SK-N-SH (cell line): ENCODE measurements at regions not wholly inside any gene's neighbourhood (a gene's known extent, or its start where the extent isn't known, plus 50 kb on each side); places are given as distances from the start of the nearest gene placed in this dataset.

Experiments used
- CTCF ChIA-PET: fragments of 300-600, 350-600 bp; formaldehyde crosslinking; extraction: SDS; loops from one replicate; lab custom pipeline; 2021; lab: Yijun Ruan, JAX
- POLR2A ChIA-PET: fragments of 350-600 bp; sonication (Branson Sonifier 250); formaldehyde crosslinking; extraction: SDS; loops from one replicate; lab custom pipeline; 2020; ENCODE audit warnings: antibody characterized with exemption, inconsistent platforms; lab: Yijun Ruan, JAX
- DNase-seq: peaks from one replicate; pipeline ENCODE4 v3.0.0; 2012
- H2AFZ ChIP-seq: fragments of 200-600 bp; sonication (generic); 2 replicates; pipeline ENCODE4 v1.8.1; 2016; ENCODE audit warnings: antibody characterized with exemption, mild to moderate bottlenecking, low read depth
- H3F3A ChIP-seq: fragments of 200-600 bp; sonication (generic); replicated peaks from 2 replicates; pipeline ENCODE3; 2016; ENCODE audit warnings: antibody characterized with exemption, mild to moderate bottlenecking; ENCODE audit not compliant: insufficient read depth
- H3K27ac ChIP-seq, 2 experiments: fragments of 200-500 bp in 1 of 2; fragments of 200-600 bp in 1 of 2; sonication (Bioruptor generic) in 1 of 2; sonication (generic), shearing (Covaris generic) in 1 of 2; 2 replicates each; pipeline versions ENCODE4 v1.5.1 to v1.6.1; 2014 to 2016; ENCODE audit warnings: low read depth in 2 of 2, inconsistent platforms in 1 of 2, low read length in 1 of 2, mild to moderate bottlenecking in 1 of 2, mixed read lengths in 1 of 2
- H3K27me3 ChIP-seq: fragments of 200-600 bp; sonication (generic), shearing (Covaris generic); 2 replicates; pipeline ENCODE4 v1.6.1; 2016; ENCODE audit warnings: mixed run types; ENCODE audit not compliant: insufficient read depth
- H3K36me3 ChIP-seq, 2 experiments: fragments of 200-500 bp in 1 of 2; fragments of 200-600 bp in 1 of 2; sonication (Bioruptor generic) in 1 of 2; sonication (generic) in 1 of 2; replicated peaks in 1 of 2; 2 replicates each; pipeline versions ENCODE3 to v1.5.1; 2014 to 2016; ENCODE audit warnings: low read length in 1 of 2, mild to moderate bottlenecking in 1 of 2; ENCODE audit not compliant: insufficient read depth in 2 of 2, control insufficient read depth in 1 of 2
- H3K4me1 ChIP-seq, 2 experiments: fragments of 200-500 bp in 1 of 2; fragments of 200-600 bp in 1 of 2; sonication (Bioruptor generic) in 1 of 2; sonication (generic), shearing (Covaris generic) in 1 of 2; 2 replicates each; pipeline versions ENCODE4 v1.5.1 to v1.6.1; 2014 to 2016; ENCODE audit warnings: low read depth in 1 of 2, low read length in 1 of 2, mixed run types in 1 of 2; ENCODE audit not compliant: insufficient read depth in 2 of 2, control insufficient read depth in 1 of 2
- H3K4me2 ChIP-seq: fragments of 200-600 bp; sonication (generic), shearing (Covaris generic); 2 replicates; pipeline ENCODE4 v1.6.1; 2017; ENCODE audit warnings: mixed run types
- H3K4me3 ChIP-seq, 2 experiments: fragments of 200-500 bp in 1 of 2; fragments of 200-600 bp in 1 of 2; sonication (Bioruptor generic) in 1 of 2; sonication (generic), shearing (Covaris generic) in 1 of 2; 2 replicates each; pipeline versions ENCODE4 v1.5.1 to v1.8.1; 2014 to 2016; ENCODE audit warnings: low read depth in 2 of 2, inconsistent platforms in 1 of 2, low read length in 1 of 2, mild to moderate bottlenecking in 1 of 2, mixed read lengths in 1 of 2, moderate library complexity in 1 of 2
- H3K79me2 ChIP-seq: fragments of 200-600 bp; sonication (generic); 2 replicates; pipeline ENCODE4 v1.8.1; 2017; ENCODE audit warnings: mild to moderate bottlenecking; ENCODE audit not compliant: insufficient read depth
- H3K9ac ChIP-seq: fragments of 200-600 bp; sonication (generic); 2 replicates; pipeline ENCODE4 v1.6.1; 2017; ENCODE audit warnings: mixed run types
- H3K9me2 ChIP-seq: fragments of 200-600 bp; sonication (generic); 2 replicates; pipeline ENCODE4 v1.6.1; 2017; ENCODE audit warnings: mixed run types
- H3K9me3 ChIP-seq: fragments of 200-600 bp; sonication (generic); 2 replicates; pipeline ENCODE4 v1.6.1; 2017; ENCODE audit warnings: mixed run types, mild to moderate bottlenecking, moderate library complexity
- H4K20me1 ChIP-seq: fragments of 200-600 bp; sonication (generic); 2 replicates; pipeline ENCODE4 v1.6.1; 2017; ENCODE audit warnings: mild to moderate bottlenecking, mixed run types; ENCODE audit not compliant: insufficient read depth
- CHD2 ChIP-seq: fragments of 150-350 bp; IDR thresholded peaks from 2 replicates; pipeline ENCODE4 v1.6.1; 2018; ENCODE audit warnings: low read length; ENCODE audit not compliant: partially characterized antibody
- GATA2 ChIP-seq: sonication (generic); formaldehyde crosslinking; IDR thresholded peaks from 2 replicates; pipeline ENCODE4 v1.5.0; 2020; ENCODE audit warnings: mild to moderate bottlenecking, missing genetic modification reagents
- RAD21 ChIP-seq: IDR thresholded peaks from 2 replicates; pipeline ENCODE4 v1.6.1; 2012; ENCODE audit warnings: mild to moderate bottlenecking, low read length
- RCOR1 ChIP-seq: fragments of 150-350 bp; IDR thresholded peaks from 2 replicates; pipeline ENCODE4 v1.6.1; 2017; ENCODE audit warnings: antibody characterized with exemption, low read length
- TAF1 ChIP-seq: IDR thresholded peaks from 2 replicates; pipeline ENCODE4 v1.6.1; 2012; ENCODE audit warnings: low read depth, mild to moderate bottlenecking, low read length, moderate library complexity, borderline replicate concordance
- WGBS: methylation state at CpG from one replicate; pipeline ENCODE4 v1.1.6; 2017; ENCODE audit warnings: low lambda C conversion rate; 5-methylcytosine and 5-hydroxymethylcytosine counted together
- TF ChIP-seq, protein P1 (sequence below): fragments of 200-600 bp; sonication (generic); IDR thresholded peaks from 2 replicates; pipeline ENCODE4 v1.6.1; 2017; ENCODE audit warnings: antibody characterized with exemption, mild to moderate bottlenecking, moderate library complexity
- TF ChIP-seq, protein P2 (sequence below): IDR thresholded peaks from 2 replicates; pipeline ENCODE4 v1.4.0; 2012; ENCODE audit warnings: low read depth

DNA sequence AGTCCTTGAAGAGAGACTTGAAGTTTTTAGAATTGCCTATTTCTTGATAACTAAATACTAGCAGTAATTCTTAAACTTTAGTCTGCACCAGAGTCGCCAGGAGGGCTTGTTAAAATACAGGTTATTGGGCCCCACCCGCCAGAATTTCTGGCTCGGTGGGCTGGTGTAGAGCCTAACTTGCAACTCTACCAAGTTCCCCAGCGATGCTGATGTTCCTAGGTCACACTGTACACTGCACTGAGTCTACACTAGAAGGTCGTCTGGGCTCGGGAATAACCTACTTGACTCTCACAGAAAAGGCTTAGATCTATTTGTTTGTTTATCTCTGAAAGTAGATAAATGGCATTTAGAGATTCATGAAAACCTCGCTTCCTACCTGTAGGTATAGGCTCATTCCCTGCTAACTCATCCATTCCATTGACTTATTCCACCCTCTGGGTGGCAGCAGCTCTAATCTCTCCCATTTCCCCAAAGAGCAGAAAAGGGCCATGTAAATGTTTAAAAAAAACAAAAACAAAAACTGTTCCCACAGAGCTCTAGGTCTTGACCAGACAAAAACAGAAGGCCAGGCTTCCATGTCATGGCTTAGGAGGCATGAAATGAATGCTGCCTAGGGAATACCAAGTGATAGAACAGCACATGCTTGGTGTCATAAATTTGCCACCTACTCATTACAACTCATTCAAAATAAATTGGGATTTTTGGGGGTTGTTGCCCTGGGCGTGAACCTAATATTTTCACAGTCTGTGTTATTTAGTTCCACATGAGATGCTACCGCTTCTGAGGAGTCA lies 292.1 kb downstream of the ADGB start:
- DNase-seq: no peak
- Histone ChIP-seq H3K4me1 (0 out of 4 replicates have a peak, but pooled peaks cover 0 to 14% of the 10 kb centered on the region in 2 experiments), H3K9me3 (no peaks in the 10 kb centered on the region), H3K27me3 (no peaks in the 10 kb centered on the region), H3K36me3 (no peaks in the 10 kb centered on the region), H3K9ac (no peak overlapping the region)
- WGBS: 85% methylated on average over 9 of the region's 9 CpGs
- POLR2A ChIA-PET: no interaction called here
- TF ChIP-seq RAD21 (peak; percentile 3; the same call in 1 of the 2 replicates), RCOR1 (no peak)
- TF ChIP-seq, protein P1, sequence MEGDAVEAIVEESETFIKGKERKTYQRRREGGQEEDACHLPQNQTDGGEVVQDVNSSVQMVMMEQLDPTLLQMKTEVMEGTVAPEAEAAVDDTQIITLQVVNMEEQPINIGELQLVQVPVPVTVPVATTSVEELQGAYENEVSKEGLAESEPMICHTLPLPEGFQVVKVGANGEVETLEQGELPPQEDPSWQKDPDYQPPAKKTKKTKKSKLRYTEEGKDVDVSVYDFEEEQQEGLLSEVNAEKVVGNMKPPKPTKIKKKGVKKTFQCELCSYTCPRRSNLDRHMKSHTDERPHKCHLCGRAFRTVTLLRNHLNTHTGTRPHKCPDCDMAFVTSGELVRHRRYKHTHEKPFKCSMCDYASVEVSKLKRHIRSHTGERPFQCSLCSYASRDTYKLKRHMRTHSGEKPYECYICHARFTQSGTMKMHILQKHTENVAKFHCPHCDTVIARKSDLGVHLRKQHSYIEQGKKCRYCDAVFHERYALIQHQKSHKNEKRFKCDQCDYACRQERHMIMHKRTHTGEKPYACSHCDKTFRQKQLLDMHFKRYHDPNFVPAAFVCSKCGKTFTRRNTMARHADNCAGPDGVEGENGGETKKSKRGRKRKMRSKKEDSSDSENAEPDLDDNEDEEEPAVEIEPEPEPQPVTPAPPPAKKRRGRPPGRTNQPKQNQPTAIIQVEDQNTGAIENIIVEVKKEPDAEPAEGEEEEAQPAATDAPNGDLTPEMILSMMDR: peak; percentile 7; the same call in 1 of the 2 replicates
- TF ChIP-seq, all 33 proteins: peak for 2
- Histone ChIP-seq H3K79me2 (no peaks in the 10 kb centered on the region), H3K27ac (no peak overlapping the region), H3F3A (peaks cover 17% of the 10 kb centered on the region), H3K9me2 (no peaks in the 10 kb centered on the region), H2AFZ (no peak overlapping the region), H4K20me1 (no peaks in the 10 kb centered on the region), H3K4me2 (no peak overlapping the region), H3K4me3 (no peak overlapping the region)
- CTCF ChIA-PET: interaction anchor here (0.9 to 1.4 kb wide), 2 partner anchors 14 to 16 kb away, joined by 3 read pairs; no protein-coding TSS in a partner anchor

DNA sequence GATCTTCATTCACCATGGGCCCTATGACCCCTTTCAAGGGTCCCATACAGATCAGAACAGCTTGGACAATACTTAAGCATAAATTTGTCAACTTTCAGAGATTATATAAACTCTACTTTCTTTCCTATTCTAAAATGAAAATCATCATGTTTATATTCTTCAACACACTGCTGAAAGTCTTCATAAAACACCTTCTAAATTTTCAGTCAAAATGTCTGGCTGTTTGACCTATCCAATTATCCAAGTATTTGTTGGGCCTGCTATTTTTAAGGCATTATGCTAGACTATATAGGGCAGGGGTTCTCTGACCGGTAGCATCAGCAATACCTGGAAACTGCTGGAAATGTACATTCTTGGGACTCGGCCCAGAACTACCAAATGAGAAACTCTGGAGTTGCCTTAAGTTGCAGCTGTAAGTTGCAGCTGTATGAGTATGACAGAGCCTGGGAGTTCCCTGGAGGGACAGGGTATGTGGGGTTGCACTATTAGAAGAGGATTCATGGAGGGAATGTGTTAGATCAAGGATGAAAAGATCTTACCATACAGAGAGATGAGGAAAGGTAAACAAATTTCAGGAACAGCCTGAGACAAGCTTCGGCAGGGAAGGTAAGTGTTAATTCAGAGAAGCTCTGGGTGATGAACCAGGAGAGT lies 293.0 kb downstream of the ADGB start:
- 0 out of 4 replicates have a peak, but pooled peaks cover 0 to 14% of the 10 kb centered on the region in 2 experiments for H3K4me1 ChIP-seq
- TF ChIP-seq, protein P2, sequence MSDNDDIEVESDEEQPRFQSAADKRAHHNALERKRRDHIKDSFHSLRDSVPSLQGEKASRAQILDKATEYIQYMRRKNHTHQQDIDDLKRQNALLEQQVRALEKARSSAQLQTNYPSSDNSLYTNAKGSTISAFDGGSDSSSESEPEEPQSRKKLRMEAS: 0 out of 2 replicates have a peak, but pooled peaks have one; percentile 4
- TF ChIP-seq GATA2 (CRISPR knock-in tag): no peak
- H3K9ac ChIP-seq: no peak overlapping the region
- H3K27ac ChIP-seq: peak overlapping the region in 1 of 2 experiments; percentile 65; a peak in 3 of 4 replicates
- no peaks in the 10 kb centered on the region for H4K20me1 ChIP-seq
- no peaks in the 10 kb centered on the region for H3K36me3 ChIP-seq
- WGBS: 100% methylated on average over 3 of the region's 3 CpGs
- H2AFZ ChIP-seq: no peak overlapping the region
- CTCF ChIA-PET: interaction anchor here (0.9 to 1.4 kb wide), 2 partner anchors 13 to 15 kb away, joined by 3 read pairs; no protein-coding TSS in a partner anchor
- peaks cover 17% of the 10 kb centered on the region for H3F3A ChIP-seq
- no peaks in the 10 kb centered on the region for H3K9me3 ChIP-seq
- no peak overlapping the region for H3K4me2 ChIP-seq
- DNase-seq: no peak
- POLR2A ChIA-PET: no interaction called here
- no peaks in the 10 kb centered on the region for H3K27me3 ChIP-seq
- H3K4me3 ChIP-seq: no peak overlapping the region
- no peaks in the 10 kb centered on the region for H3K79me2 ChIP-seq
- no peaks in the 10 kb centered on the region for H3K9me2 ChIP-seq

DNA sequence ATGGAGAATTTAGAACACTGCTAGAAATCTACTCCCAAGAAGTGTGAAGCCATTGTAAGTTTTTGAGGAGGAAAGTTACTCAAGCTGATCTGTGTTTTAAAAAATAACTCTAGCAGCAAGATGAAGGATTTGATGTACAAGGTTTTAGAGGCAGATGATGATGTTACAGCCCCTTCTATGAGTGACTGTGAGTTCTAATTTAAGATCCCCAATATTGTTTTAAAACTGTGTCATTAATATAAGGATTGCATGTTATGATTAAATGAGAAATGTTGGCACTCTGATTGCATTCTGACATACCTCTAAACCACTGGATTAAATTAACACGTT lies 293.5 kb downstream of the ADGB start:
- DNase-seq: no peak
- Histone ChIP-seq H3K79me2 (no peaks in the 10 kb centered on the region), H3F3A (peaks cover 17% of the 10 kb centered on the region), H3K27ac (peak overlapping the region in 1 of 2 experiments; percentile 65; a peak in 3 of 4 replicates), H3K9ac (no peak overlapping the region), H3K27me3 (no peaks in the 10 kb centered on the region), H3K9me3 (no peaks in the 10 kb centered on the region), H3K9me2 (no peaks in the 10 kb centered on the region), H4K20me1 (no peaks in the 10 kb centered on the region), H3K4me1 (0 out of 4 replicates have a peak, but pooled peaks cover 0 to 14% of the 10 kb centered on the region in 2 experiments), H3K4me2 (no peak overlapping the region), H3K4me3 (no peak overlapping the region), H2AFZ (no peak overlapping the region), H3K36me3 (no peaks in the 10 kb centered on the region)
- ChIA-PET POLR2A (no interaction called here), CTCF (interaction anchor here (0.9 to 1.4 kb wide), 2 partner anchors 13 to 14 kb away, joined by 3 read pairs; no protein-coding TSS in a partner anchor)
- WGBS: 16% methylated on average over 1 of the region's 1 CpG
- TF ChIP-seq, protein P2: 0 out of 2 replicates have a peak, but pooled peaks have one; percentile 3
- TF ChIP-seq TAF1 (no peak), CHD2 (no peak)
